Karpas-422 (cell line): ENCODE measurements at regions not wholly inside any gene's neighbourhood (a gene's known extent, or its start where the extent isn't known, plus 50 kb on each side); places are given as distances from the start of the nearest gene placed in this dataset.

Experiments
- DNase-seq: peaks from one replicate; pipeline ENCODE4 v3.0.0-alpha.2; 2015
- H2AFZ ChIP-seq: fragments of 200-600 bp; sonication (generic); 2 replicates; pipeline ENCODE4 v1.6.1; 2014; ENCODE audit warnings: antibody characterized with exemption, low read length, mixed read lengths
- H3K27ac ChIP-seq: fragments of 200-600 bp; sonication (generic); 2 replicates; pipeline ENCODE4 v1.5.1; 2014; ENCODE audit warnings: mild to moderate bottlenecking, low read length, moderate library complexity
- H3K27me3 ChIP-seq: fragments of 200-600 bp; sonication (generic); 2 replicates; pipeline ENCODE4 v1.6.1; 2014; ENCODE audit warnings: low read length, mixed read lengths
- H3K36me3 ChIP-seq: fragments of 200-600 bp; sonication (generic); 2 replicates; pipeline ENCODE4 v1.6.1; 2014; ENCODE audit warnings: low read length, mixed read lengths; ENCODE audit not compliant: insufficient read depth
- H3K4me1 ChIP-seq: fragments of 200-600 bp; sonication (generic); 2 replicates; pipeline ENCODE4 v1.6.1; 2014; ENCODE audit warnings: mild to moderate bottlenecking, low read length, mixed read lengths
- H3K4me2 ChIP-seq: fragments of 200-600 bp; sonication (generic); 2 replicates; pipeline ENCODE4 v1.6.1; 2014; ENCODE audit warnings: low read length, low read depth, mild to moderate bottlenecking; ENCODE audit not compliant: poor library complexity, severe bottlenecking
- H3K4me3 ChIP-seq: fragments of 200-600 bp; sonication (generic); 2 replicates; pipeline ENCODE4 v1.5.1; 2014; ENCODE audit warnings: mild to moderate bottlenecking, antibody characterized with exemption, low read length, mixed read lengths
- H3K79me2 ChIP-seq: fragments of 200-600 bp; sonication (generic); 2 replicates; pipeline ENCODE4 v1.6.1; 2014; ENCODE audit warnings: mild to moderate bottlenecking, low read length, mixed read lengths
- H3K9ac ChIP-seq: fragments of 200-600 bp; sonication (generic); 2 replicates; pipeline ENCODE4 v1.6.0; 2014; ENCODE audit warnings: low read length
- H3K9me2 ChIP-seq: fragments of 200-600 bp; sonication (generic), shearing (Covaris generic); replicated peaks from 2 replicates; pipeline ENCODE4 v1.6.0; 2014; ENCODE audit warnings: mild to moderate bottlenecking, low read length, moderate library complexity; ENCODE audit not compliant: insufficient read depth
- H3K9me3 ChIP-seq: fragments of 300-700, 200-600 bp; sonication (generic); 2 replicates; pipeline ENCODE4 v1.6.1; 2014; ENCODE audit warnings: low read length, mixed read lengths
- H4K20me1 ChIP-seq: fragments of 200-600 bp; sonication (generic); 2 replicates; pipeline ENCODE4 v1.6.1; 2014; ENCODE audit warnings: mild to moderate bottlenecking, antibody characterized with exemption, low read length, low read depth; ENCODE audit not compliant: insufficient read depth

DNA sequence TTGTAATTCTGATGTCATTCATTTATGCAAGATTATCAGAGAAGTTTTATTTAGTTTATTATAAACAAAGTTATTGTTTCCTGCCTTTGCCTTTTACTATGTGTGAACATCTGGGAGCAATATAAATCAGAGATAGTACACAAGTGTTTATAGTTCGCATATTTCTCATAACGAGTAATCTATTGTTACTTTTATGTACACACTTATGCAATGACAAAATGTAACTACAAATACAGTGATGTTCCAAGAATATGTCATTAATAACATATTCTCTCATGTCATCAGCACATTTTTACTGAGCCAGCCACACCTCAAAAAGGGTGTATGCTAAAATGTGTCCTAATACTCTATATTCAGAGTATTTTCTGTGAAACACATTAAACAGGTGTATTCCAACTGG, 243.2 kb downstream of the ALX1 start:
- Histone ChIP-seq H3K36me3 (no peaks in the 10 kb centered on the region), H3K9ac (no peak overlapping the region), H3K79me2 (no peaks in the 10 kb centered on the region), H4K20me1 (no peaks in the 10 kb centered on the region), H3K4me1 (no peaks in the 10 kb centered on the region), H3K9me2 (no peaks in the 10 kb centered on the region), H3K4me2 (no peak overlapping the region), H3K27me3 (no peaks in the 10 kb centered on the region), H3K9me3 (peaks cover 11% of the 10 kb centered on the region; the same call in 1 of the 2 replicates), H3K4me3 (no peak overlapping the region), H3K27ac (no peak overlapping the region), H2AFZ (no peak overlapping the region)
- no peak for DNase-seq

DNA sequence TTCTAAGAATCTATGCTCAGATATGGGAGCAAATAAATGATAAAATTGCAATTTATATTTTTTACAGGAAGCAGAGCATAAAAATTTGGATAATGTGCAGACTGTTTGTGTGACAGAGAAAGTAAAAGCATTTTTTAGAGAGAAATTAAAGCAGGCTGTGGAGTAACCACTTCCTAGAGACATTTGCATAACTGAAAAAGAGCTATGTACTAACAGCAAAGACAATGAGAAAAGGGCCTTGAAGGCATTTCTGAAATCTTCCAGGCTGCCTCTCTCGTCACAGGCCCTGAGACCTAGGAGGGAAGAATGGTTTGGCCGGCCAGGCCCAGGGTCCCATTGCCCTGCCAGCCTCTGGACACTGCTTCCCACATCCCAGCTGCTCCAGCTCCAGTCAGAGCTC, 247.2 kb downstream of the ALX1 start:
- no peaks in the 10 kb centered on the region for H3K36me3 ChIP-seq
- no peak for DNase-seq
- peaks cover 7% of the 10 kb centered on the region; the same call in 1 of the 2 replicates for H3K9me3 ChIP-seq
- H3K9me2 ChIP-seq, result no peaks in the 10 kb centered on the region
- H3K4me3 ChIP-seq, result no peak overlapping the region
- H3K79me2 ChIP-seq, result no peaks in the 10 kb centered on the region
- H3K27ac ChIP-seq, result no peak overlapping the region
- no peaks in the 10 kb centered on the region for H3K27me3 ChIP-seq
- H2AFZ ChIP-seq, result no peak overlapping the region
- H3K4me2 ChIP-seq, result no peak overlapping the region
- H3K9ac ChIP-seq, result no peak overlapping the region
- H3K4me1 ChIP-seq, result no peaks in the 10 kb centered on the region
- no peaks in the 10 kb centered on the region for H4K20me1 ChIP-seq

DNA sequence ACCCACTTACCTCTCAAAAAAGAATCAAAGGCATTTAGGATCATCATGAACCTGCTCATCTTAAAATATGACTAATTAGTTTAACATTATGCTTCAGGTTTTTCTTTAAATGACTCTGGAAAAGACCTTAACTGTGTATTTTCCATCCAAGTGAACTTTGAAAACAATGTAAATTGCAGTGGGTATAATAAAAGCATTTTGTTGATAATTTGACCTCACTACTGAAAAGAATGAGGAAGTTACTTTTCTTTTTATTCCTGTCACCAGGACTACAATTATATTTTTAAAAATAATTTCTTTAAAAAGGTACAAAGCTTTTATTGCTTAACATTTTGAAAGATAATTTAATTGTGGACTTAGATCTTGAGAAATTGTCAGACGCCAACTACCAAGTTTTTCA, 249.9 kb downstream of the ALX1 start:
- Histone ChIP-seq H3K36me3 (no peaks in the 10 kb centered on the region), H4K20me1 (no peaks in the 10 kb centered on the region), H3K79me2 (no peaks in the 10 kb centered on the region), H3K9me2 (no peaks in the 10 kb centered on the region), H3K4me1 (no peaks in the 10 kb centered on the region), H3K4me2 (no peak overlapping the region), H3K27me3 (no peaks in the 10 kb centered on the region), H3K9ac (no peak overlapping the region), H3K9me3 (peaks cover 3% of the 10 kb centered on the region; the same call in 1 of the 2 replicates), H3K27ac (no peak overlapping the region), H3K4me3 (no peak overlapping the region), H2AFZ (no peak overlapping the region)
- no peak for DNase-seq

DNA sequence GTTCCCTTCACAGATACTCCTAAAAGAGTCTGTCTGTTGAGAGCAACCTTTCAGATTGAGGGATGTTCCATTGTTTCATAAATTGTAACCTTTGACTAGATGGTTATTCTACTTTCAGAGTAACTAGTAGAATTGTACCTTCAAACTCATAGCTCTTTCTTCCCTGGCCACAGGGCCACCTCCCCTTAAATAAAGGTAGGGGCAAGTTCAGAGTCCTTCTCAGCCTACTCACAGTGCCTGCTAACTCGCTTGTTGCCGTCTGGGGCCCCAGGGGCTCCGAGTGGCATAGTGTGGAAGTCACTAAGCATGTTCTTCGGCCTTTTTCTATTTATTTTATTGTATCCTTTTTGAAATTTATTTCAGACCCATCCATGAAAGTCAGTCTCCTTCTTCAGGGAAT, 250.4 kb downstream of the ALX1 start:
- Histone ChIP-seq H3K4me1 (no peaks in the 10 kb centered on the region), H3K27ac (no peak overlapping the region), H3K9ac (no peak overlapping the region), H2AFZ (no peak overlapping the region), H3K4me3 (no peak overlapping the region), H4K20me1 (no peaks in the 10 kb centered on the region), H3K4me2 (no peak overlapping the region), H3K79me2 (no peaks in the 10 kb centered on the region), H3K36me3 (no peaks in the 10 kb centered on the region), H3K9me2 (no peaks in the 10 kb centered on the region), H3K27me3 (no peaks in the 10 kb centered on the region), H3K9me3 (peaks cover 8% of the 10 kb centered on the region; the same call in 1 of the 2 replicates)
- DNase-seq, result no peak

DNA sequence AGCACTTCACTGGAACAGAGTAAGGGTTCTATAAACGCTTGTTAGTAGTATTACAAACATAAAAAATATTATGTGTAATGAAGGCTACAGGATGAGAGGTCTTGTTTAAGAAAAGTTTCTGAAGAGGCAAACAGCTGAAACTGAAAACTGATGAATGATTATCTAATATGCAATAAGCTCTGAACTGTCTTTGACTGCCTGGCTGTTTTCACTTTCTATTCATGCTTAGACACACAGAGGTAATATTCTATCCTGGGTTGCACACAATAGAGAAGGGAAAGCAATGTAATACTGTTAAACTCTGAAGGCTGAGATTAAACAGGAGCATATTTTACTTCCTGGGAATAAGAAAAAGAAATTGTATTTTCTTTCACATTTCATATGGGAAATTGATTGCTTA, 251.3 kb downstream of the ALX1 start:
- no peak overlapping the region for H3K9ac ChIP-seq
- H3K9me3 ChIP-seq, result peaks cover 7% of the 10 kb centered on the region; the same call in 1 of the 2 replicates
- no peaks in the 10 kb centered on the region for H3K27me3 ChIP-seq
- no peak overlapping the region for H2AFZ ChIP-seq
- H3K9me2 ChIP-seq, result no peaks in the 10 kb centered on the region
- H3K79me2 ChIP-seq, result no peaks in the 10 kb centered on the region
- no peak overlapping the region for H3K4me2 ChIP-seq
- H3K4me3 ChIP-seq, result no peak overlapping the region
- H3K36me3 ChIP-seq, result no peaks in the 10 kb centered on the region
- H3K4me1 ChIP-seq, result no peaks in the 10 kb centered on the region
- no peak for DNase-seq
- H4K20me1 ChIP-seq, result no peaks in the 10 kb centered on the region
- no peak overlapping the region for H3K27ac ChIP-seq

DNA sequence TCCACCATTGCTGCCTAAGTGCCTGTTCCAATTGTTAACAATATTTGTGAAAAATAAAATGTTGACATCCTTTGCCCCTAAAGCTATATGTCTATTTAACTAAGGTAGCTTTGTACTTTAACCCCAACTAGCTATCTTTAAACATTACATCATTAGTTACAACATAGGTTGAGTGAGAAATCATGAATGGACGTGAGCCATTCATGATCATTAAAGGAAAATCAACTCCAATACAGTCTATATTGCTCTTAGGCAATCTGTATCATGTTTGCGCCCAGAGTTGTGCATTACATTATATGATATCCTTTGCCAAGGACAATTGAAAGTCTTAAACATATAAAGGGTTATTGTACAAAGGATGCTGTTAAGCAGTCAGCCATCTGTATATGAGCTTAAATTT, 269.6 kb downstream of the ALX1 start:
- Histone ChIP-seq H3K4me3 (no peak overlapping the region), H3K4me2 (no peak overlapping the region), H4K20me1 (no peaks in the 10 kb centered on the region), H3K27ac (no peak overlapping the region), H3K4me1 (no peaks in the 10 kb centered on the region), H3K79me2 (no peaks in the 10 kb centered on the region), H3K9ac (no peak overlapping the region), H3K9me2 (no peaks in the 10 kb centered on the region), H3K27me3 (no peaks in the 10 kb centered on the region), H3K9me3 (no peaks in the 10 kb centered on the region), H3K36me3 (no peaks in the 10 kb centered on the region), H2AFZ (no peak overlapping the region)
- no peak for DNase-seq

DNA sequence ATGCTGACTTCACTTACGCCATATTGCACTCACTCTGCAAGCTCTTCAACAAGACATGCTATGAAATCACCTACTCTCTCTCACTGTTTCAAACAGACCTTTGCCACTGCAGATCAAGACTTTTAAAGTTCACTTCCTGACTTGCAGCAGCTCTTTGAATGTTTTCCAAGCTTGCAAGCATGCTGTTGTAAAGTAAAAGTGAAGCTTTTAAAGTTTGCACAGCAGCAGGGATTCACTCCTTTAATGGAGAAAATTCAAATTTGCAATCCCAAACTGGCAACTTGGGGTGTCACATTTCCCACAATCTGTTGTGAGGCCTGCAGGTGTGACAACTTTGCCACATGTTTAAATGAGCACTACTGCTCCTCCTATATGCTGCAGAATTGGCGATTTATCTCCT, 270.9 kb downstream of the ALX1 start:
- no peak for DNase-seq

DNA sequence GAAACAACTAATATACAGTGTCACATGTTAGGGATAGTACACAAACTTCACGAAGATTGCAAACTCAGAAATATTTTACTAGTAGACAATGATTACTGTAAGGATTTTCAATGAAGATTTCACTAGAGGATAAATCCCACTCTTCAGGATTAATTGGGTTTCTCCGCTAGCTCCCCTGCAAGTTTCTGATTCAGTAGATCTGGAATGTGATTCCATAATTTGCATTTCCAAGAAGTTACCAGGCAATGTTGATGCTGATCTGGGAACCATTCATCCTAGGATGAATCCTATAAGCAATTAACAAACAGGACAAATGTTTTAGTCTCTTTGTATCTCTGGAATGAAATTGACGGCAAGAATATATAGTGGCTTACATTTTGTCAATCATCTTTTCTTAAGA, 272.4 kb downstream of the ALX1 start:
- Histone ChIP-seq H3K4me3 (no peak overlapping the region), H3K27me3 (no peaks in the 10 kb centered on the region), H3K27ac (no peak overlapping the region), H3K9ac (no peak overlapping the region), H3K79me2 (no peaks in the 10 kb centered on the region), H3K4me2 (no peak overlapping the region), H3K9me2 (no peaks in the 10 kb centered on the region), H3K36me3 (no peaks in the 10 kb centered on the region), H4K20me1 (no peaks in the 10 kb centered on the region), H3K4me1 (no peaks in the 10 kb centered on the region), H2AFZ (no peak overlapping the region), H3K9me3 (no peaks in the 10 kb centered on the region)
- no peak for DNase-seq

More for the DNA sequence above, 270.9 kb downstream of the ALX1 start:
- H3K4me1 ChIP-seq, result no peaks in the 10 kb centered on the region
- H3K36me3 ChIP-seq, result no peaks in the 10 kb centered on the region
- no peaks in the 10 kb centered on the region for H3K79me2 ChIP-seq
- no peaks in the 10 kb centered on the region for H3K9me2 ChIP-seq
- no peak overlapping the region for H3K9ac ChIP-seq
- no peak overlapping the region for H3K27ac ChIP-seq
- no peaks in the 10 kb centered on the region for H3K9me3 ChIP-seq
- no peak overlapping the region for H2AFZ ChIP-seq
- H4K20me1 ChIP-seq, result no peaks in the 10 kb centered on the region
- H3K4me2 ChIP-seq, result no peak overlapping the region
- H3K27me3 ChIP-seq, result no peaks in the 10 kb centered on the region
- no peak overlapping the region for H3K4me3 ChIP-seq

DNA sequence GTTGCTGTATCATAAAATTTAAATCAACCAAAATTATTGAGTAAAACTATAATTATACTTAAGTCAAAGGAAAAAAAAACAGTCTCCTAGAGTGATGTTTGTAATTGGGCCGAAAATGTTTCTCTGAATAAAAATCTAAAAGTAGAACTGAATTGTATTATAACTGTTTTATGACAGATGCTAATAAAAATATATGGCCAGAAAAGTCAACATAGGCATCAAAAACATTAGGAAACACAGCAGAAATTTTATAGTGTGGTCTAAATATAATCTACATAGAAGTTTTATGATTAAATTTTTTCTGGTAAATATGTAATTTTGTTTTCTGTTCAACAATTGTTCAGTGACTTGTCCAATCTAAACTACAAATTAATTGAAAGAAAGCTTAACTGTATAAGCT, 277.8 kb downstream of the ALX1 start:
- H3K27me3 ChIP-seq, result no peaks in the 10 kb centered on the region
- no peak overlapping the region for H3K27ac ChIP-seq
- H3K4me2 ChIP-seq, result no peak overlapping the region
- no peak overlapping the region for H3K9ac ChIP-seq
- no peaks in the 10 kb centered on the region for H4K20me1 ChIP-seq
- no peaks in the 10 kb centered on the region for H3K79me2 ChIP-seq
- H3K36me3 ChIP-seq, result no peaks in the 10 kb centered on the region
- no peak for DNase-seq
- H3K9me2 ChIP-seq, result no peaks in the 10 kb centered on the region
- H3K4me3 ChIP-seq, result no peak overlapping the region
- no peaks in the 10 kb centered on the region for H3K9me3 ChIP-seq
- H2AFZ ChIP-seq, result no peak overlapping the region
- H3K4me1 ChIP-seq, result no peaks in the 10 kb centered on the region
